ENCODE measurements at regions not wholly inside any gene's neighbourhood (a gene's known extent, or its start where the extent isn't known, plus 50 kb on each side); places are given as distances from the start of the nearest gene placed in this dataset.

DNA sequence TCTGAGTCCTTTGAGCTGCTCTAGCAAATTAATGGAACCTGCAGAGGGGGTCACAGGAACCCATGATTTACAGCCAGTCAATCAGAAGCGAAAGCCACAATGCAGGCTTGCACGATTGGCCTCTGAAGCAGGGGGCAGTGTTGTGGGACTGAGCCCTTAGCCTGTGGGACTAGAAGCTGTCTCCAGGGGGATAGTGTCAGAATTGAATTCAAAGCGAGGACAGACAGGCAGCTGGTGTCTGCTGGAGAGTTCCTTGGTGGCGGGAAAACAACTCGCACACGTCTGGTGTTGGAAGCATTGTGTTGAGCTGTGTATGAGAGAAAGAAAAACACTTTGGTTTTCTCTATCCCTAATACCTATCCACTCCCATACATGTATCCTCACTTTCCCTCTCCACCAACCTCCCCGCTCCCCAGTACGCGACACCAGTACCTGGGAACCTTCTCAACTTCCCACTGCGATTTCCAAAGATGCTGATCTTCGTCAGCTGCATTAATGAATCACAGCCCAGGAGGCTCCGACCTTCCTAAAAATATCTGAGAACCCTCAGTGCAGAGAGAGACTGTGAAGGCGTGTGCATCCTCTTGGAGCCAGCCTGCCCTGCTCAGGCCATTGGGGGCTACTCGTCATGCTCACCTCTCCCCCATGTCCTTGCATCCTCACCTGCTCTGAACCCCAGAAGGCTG lies 88.2 kb downstream of the HS1BP3 start:
- 82 to 90% (median 85%) methylated on average over 14 of the region's 14 CpGs for WGBS, 5 donors
- H3K4me3 ChIP-seq, result no peak overlapping the region
- no peaks in the 10 kb centered on the region for H3K4me1 ChIP-seq
- TF ChIP-seq POLR2AphosphoS5 (IDR thresholded peaks at IDR 0.05), result no peak
- TF ChIP-seq POLR2A (IDR thresholded peaks at IDR 0.05), result no peak
- TF ChIP-seq, protein P1, sequence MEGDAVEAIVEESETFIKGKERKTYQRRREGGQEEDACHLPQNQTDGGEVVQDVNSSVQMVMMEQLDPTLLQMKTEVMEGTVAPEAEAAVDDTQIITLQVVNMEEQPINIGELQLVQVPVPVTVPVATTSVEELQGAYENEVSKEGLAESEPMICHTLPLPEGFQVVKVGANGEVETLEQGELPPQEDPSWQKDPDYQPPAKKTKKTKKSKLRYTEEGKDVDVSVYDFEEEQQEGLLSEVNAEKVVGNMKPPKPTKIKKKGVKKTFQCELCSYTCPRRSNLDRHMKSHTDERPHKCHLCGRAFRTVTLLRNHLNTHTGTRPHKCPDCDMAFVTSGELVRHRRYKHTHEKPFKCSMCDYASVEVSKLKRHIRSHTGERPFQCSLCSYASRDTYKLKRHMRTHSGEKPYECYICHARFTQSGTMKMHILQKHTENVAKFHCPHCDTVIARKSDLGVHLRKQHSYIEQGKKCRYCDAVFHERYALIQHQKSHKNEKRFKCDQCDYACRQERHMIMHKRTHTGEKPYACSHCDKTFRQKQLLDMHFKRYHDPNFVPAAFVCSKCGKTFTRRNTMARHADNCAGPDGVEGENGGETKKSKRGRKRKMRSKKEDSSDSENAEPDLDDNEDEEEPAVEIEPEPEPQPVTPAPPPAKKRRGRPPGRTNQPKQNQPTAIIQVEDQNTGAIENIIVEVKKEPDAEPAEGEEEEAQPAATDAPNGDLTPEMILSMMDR (IDR thresholded peaks at IDR 0.05 in 8 of 11, conservative IDR thresholded peaks at IDR 0.05 in 3 of 11), result peak in 1 of 11 experiments; percentile 23
- H3K36me3 ChIP-seq, result no peaks in the 10 kb centered on the region
- intact Hi-C loops (cut with DNase I; ENCODE audit: low total_unique reads), result no loop called here
- DNase-seq, result no peak
- H3K27me3 ChIP-seq (replicated peaks in 1 of 7), result peaks cover 0 to 9% (median 0%) of the 10 kb centered on the region in 7 donors
- H3K27ac ChIP-seq, result no peak overlapping the region
- H3K9me3 ChIP-seq, result no peaks in the 10 kb centered on the region

DNA sequence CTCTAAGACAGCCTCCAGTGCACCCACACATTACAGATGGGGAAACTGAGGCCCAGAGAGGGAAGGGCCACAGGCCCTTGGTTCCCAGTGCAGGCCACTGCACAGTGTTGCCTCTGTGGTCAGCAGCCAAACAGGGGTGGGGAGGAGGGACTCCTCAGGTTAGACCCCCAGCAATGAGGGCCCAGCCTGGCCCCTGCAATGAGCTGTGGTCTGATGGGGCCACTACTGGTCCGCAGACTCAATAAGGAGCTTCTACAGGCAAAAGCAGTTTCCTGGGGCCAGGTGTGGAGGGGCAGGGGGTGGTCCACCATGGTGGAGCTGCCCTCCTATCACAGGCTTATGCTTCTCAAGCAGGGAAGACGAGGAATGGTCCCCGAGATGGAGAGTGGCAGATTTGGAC lies 87.6 kb downstream of the HS1BP3 start:
- H3K4me3 ChIP-seq, result no peak overlapping the region
- TF ChIP-seq POLR2AphosphoS5 (IDR thresholded peaks at IDR 0.05), result no peak
- no peak for TF ChIP-seq POLR2A (IDR thresholded peaks at IDR 0.05)
- TF ChIP-seq, protein P1 (IDR thresholded peaks at IDR 0.05 in 8 of 11, conservative IDR thresholded peaks at IDR 0.05 in 3 of 11), result no peak
- no peak for DNase-seq
- WGBS, 5 donors, result 85 to 98% (median 91%) methylated on average over 2 to 3 of the region's 3 CpGs
- intact Hi-C loops (cut with DNase I; ENCODE audit: low total_unique reads), result no loop called here
- H3K4me1 ChIP-seq, result no peaks in the 10 kb centered on the region
- H3K36me3 ChIP-seq, result no peaks in the 10 kb centered on the region
- H3K27me3 ChIP-seq (replicated peaks in 1 of 7), result peaks cover 0 to 6% (median 0%) of the 10 kb centered on the region in 7 donors
- no peak overlapping the region for H3K27ac ChIP-seq
- no peaks in the 10 kb centered on the region for H3K9me3 ChIP-seq

DNA sequence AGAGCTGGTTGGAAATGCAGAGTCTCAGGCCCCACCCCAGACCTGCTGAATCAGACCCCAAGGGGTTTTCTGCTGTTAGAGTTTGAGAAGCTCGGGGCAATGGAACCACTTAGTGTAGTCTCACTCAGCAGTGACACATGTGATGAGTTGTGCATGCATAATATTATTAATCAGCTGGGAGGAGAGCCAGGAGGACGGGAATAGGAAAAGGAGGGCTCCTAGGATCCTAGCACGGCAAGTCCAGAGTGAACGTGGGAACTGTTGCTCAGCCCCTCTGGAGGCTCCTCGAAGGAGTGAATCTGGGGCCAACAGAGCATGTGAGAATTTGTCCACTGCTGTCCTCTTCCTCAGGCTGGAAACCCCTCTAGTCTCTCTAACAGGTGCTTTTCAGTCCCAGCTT lies 87.1 kb downstream of the HS1BP3 start:
- no peaks in the 10 kb centered on the region for H3K9me3 ChIP-seq
- no peak for DNase-seq
- H3K27me3 ChIP-seq (replicated peaks in 1 of 7), result peaks cover 0 to under 1% (median 0%) of the 10 kb centered on the region in 7 donors
- no peaks in the 10 kb centered on the region for H3K36me3 ChIP-seq
- H3K4me1 ChIP-seq, result no peaks in the 10 kb centered on the region
- WGBS, 5 donors, result 73 to 92% (median 85%) methylated on average over 5 of the region's 5 CpGs
- intact Hi-C loops (cut with DNase I; ENCODE audit: low total_unique reads), result no loop called here
- no peak overlapping the region for H3K4me3 ChIP-seq
- no peak overlapping the region for H3K27ac ChIP-seq
- no peak for TF ChIP-seq POLR2AphosphoS5 (IDR thresholded peaks at IDR 0.05)
- no peak for TF ChIP-seq POLR2A (IDR thresholded peaks at IDR 0.05)

DNA sequence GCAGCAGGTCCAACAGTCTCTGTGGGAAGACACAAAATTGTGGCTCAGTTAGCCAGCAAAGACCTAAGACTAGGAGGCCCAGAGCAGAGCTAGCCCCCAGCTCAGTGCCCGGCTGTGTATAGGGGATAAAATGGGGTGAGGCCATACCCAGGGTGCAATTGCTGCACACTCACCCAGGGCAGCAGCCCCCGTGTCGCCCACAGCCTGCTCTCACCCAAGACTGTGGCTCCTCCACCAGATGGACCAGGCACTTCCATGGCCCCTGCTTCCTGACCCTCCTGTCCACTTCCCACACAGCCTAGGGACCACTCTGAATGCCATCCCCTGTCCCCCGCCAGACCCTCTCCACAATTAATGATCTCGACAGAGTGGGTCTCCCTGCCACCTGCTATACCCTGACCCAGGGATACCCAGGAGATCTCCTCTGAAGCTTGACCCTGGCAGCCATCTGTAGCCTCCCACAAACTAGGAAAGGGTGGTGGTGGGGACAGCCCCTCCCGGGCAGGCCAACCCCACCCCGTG lies 85.7 kb downstream of the HS1BP3 start:
- Histone ChIP-seq H3K36me3 (no peaks in the 10 kb centered on the region), H3K4me1 (no peaks in the 10 kb centered on the region), H3K9me3 (no peaks in the 10 kb centered on the region), H3K27ac (no peak overlapping the region), H3K27me3 (replicated peaks in 1 of 7) (no peaks in the 10 kb centered on the region), H3K4me3 (no peak overlapping the region)
- TF ChIP-seq, protein P1 (IDR thresholded peaks at IDR 0.05 in 8 of 11, conservative IDR thresholded peaks at IDR 0.05 in 3 of 11), result no peak
- TF ChIP-seq POLR2A (IDR thresholded peaks at IDR 0.05) (no peak), POLR2AphosphoS5 (IDR thresholded peaks at IDR 0.05) (no peak)
- 75 to 85% (median 79%) methylated on average over 6 to 7 of the region's 7 CpGs for WGBS, 5 donors
- intact Hi-C loops (cut with DNase I; ENCODE audit: low total_unique reads), result no loop called here
- DNase-seq, result no peak

Data from spleen (tissue), 11 donors.